Astrocyte (in vitro differentiated cells and primary cell): ENCODE measurements at regions not wholly inside any gene's neighbourhood (a gene's known extent, or its start where the extent isn't known, plus 50 kb on each side); places are given as distances from the start of the nearest gene placed in this dataset.

ENCODE experiments used
- DNase-seq: peaks from one replicate; pipeline ENCODE4 v3.0.0-alpha.2; 2010; ENCODE audit warnings: low read depth
- FAIRE-seq: peaks from 2 replicates; lab custom pipeline; 2011; peaks lifted over from hg19 to GRCh38; lab: Jason Lieb, UNC
- H2AFZ ChIP-seq: 2 replicates; pipeline ENCODE4 v1.6.0; 2012; ENCODE audit warnings: low read depth, low read length, inconsistent platforms
- H3K27ac ChIP-seq: 2 replicates; pipeline ENCODE4 v1.5.1; 2011; ENCODE audit warnings: low read depth, low read length, inconsistent platforms
- H3K27me3 ChIP-seq: 2 replicates; pipeline ENCODE4 v1.6.0; 2011; ENCODE audit warnings: low read length, inconsistent platforms; ENCODE audit not compliant: insufficient read depth
- H3K36me3 ChIP-seq: 2 replicates; pipeline ENCODE4 v1.5.1; 2011; ENCODE audit warnings: low read length, inconsistent platforms; ENCODE audit not compliant: insufficient read depth
- H3K4me1 ChIP-seq: 2 replicates; pipeline ENCODE4 v1.5.1; 2011; ENCODE audit warnings: low read length, inconsistent platforms; ENCODE audit not compliant: insufficient read depth
- H3K4me2 ChIP-seq: 2 replicates; pipeline ENCODE4 v1.6.0; 2012; ENCODE audit warnings: low read length, inconsistent platforms
- H3K4me3 ChIP-seq: 2 replicates; pipeline ENCODE4 v1.5.1; 2011; ENCODE audit warnings: low read depth, mild to moderate bottlenecking, low read length, inconsistent platforms; ENCODE audit not compliant: insufficient read depth
- H3K79me2 ChIP-seq: 2 replicates; pipeline ENCODE4 v1.6.0; 2012; ENCODE audit warnings: mild to moderate bottlenecking, low read length, inconsistent platforms; ENCODE audit not compliant: insufficient read depth
- H3K9ac ChIP-seq: 2 replicates; pipeline ENCODE4 v1.6.0; 2012; ENCODE audit warnings: mild to moderate bottlenecking, low read length, inconsistent platforms
- H3K9me3 ChIP-seq: 2 replicates; pipeline ENCODE4 v1.5.1; 2012; ENCODE audit warnings: low read depth, mild to moderate bottlenecking, low read length, inconsistent platforms; ENCODE audit not compliant: insufficient read depth
- H4K20me1 ChIP-seq: 2 replicates; pipeline ENCODE4 v1.6.0; 2012; ENCODE audit warnings: low read length, inconsistent platforms; ENCODE audit not compliant: insufficient read depth
- H3K27ac Mint-ChIP-seq: one replicate; pipeline ENCODE4 v1.8.0; 2021; ENCODE audit warnings: mild to moderate bottlenecking, mixed read lengths; ENCODE audit not compliant: unreplicated experiment
- H3K27me3 Mint-ChIP-seq: one replicate; pipeline ENCODE4 v1.8.0; 2021; ENCODE audit warnings: low read depth, mixed read lengths; ENCODE audit not compliant: unreplicated experiment
- H3K36me3 Mint-ChIP-seq: one replicate; pipeline ENCODE4 v1.8.0; 2021; ENCODE audit warnings: low read depth, mixed read lengths; ENCODE audit not compliant: unreplicated experiment
- H3K4me1 Mint-ChIP-seq: one replicate; pipeline ENCODE4 v1.8.0; 2021; ENCODE audit warnings: low read depth, mixed read lengths; ENCODE audit not compliant: unreplicated experiment
- H3K4me3 Mint-ChIP-seq: one replicate; pipeline ENCODE4 v1.8.0; 2021; ENCODE audit warnings: mild to moderate bottlenecking, moderate library complexity, mixed read lengths; ENCODE audit not compliant: unreplicated experiment
- H3K9me3 Mint-ChIP-seq: one replicate; pipeline ENCODE4 v1.8.0; 2021; ENCODE audit warnings: mild to moderate bottlenecking, mixed read lengths; ENCODE audit not compliant: unreplicated experiment
- EZH2 ChIP-seq: IDR thresholded peaks from 2 replicates; pipeline ENCODE4 v1.6.1; 2012; ENCODE audit warnings: mild to moderate bottlenecking, low read length, inconsistent platforms; ENCODE audit not compliant: insufficient read depth
- TF ChIP-seq, protein P1 (sequence below): IDR thresholded peaks from 2 replicates; pipeline ENCODE4 v1.5.1; 2011; ENCODE audit warnings: low read depth, mild to moderate bottlenecking, inconsistent platforms, low read length, moderate library complexity; ENCODE audit not compliant: insufficient read depth

DNA sequence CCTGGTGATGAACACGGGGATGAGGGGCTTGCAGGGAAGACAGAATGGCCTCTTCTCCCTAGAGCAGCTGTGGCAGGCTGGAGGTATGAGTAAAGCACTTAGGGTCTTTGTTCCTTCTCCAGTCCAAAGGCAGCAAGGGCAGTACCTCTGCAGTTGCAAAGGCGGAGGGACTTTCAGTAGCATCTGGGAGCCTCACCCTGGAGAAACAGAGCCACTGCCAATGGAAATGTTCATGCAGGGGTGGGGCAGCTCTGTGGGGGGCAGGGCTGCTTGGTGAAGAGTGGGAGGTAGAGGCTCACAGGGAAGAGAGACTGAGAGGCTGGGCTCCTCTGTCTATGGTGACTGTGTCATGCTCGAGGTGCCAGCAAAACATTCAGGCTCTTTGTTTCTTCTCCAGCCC is 344.1 kb upstream of the CHAC2 start:
- H2AFZ ChIP-seq, result no peak overlapping the region
- FAIRE-seq (no peak), DNase-seq (no peak)
- H3K4me1 ChIP-seq, result no peaks in the 10 kb centered on the region
- Mint-ChIP-seq H3K36me3 (no peaks in the 10 kb centered on the region), H3K27me3 (no peaks in the 10 kb centered on the region), H3K4me3 (no peak overlapping the region), H3K4me1 (no peaks in the 10 kb centered on the region), H3K27ac (no peak overlapping the region), H3K9me3 (peaks cover 4% of the 10 kb centered on the region)
- no peak overlapping the region for H3K4me3 ChIP-seq
- H3K27ac ChIP-seq, result no peak overlapping the region
- H3K4me2 ChIP-seq, result no peak overlapping the region
- no peaks in the 10 kb centered on the region for H3K9me3 ChIP-seq
- TF ChIP-seq, protein P1, sequence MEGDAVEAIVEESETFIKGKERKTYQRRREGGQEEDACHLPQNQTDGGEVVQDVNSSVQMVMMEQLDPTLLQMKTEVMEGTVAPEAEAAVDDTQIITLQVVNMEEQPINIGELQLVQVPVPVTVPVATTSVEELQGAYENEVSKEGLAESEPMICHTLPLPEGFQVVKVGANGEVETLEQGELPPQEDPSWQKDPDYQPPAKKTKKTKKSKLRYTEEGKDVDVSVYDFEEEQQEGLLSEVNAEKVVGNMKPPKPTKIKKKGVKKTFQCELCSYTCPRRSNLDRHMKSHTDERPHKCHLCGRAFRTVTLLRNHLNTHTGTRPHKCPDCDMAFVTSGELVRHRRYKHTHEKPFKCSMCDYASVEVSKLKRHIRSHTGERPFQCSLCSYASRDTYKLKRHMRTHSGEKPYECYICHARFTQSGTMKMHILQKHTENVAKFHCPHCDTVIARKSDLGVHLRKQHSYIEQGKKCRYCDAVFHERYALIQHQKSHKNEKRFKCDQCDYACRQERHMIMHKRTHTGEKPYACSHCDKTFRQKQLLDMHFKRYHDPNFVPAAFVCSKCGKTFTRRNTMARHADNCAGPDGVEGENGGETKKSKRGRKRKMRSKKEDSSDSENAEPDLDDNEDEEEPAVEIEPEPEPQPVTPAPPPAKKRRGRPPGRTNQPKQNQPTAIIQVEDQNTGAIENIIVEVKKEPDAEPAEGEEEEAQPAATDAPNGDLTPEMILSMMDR, result no peak
- TF ChIP-seq EZH2, result no peak
- no peaks in the 10 kb centered on the region for H3K27me3 ChIP-seq
- no peaks in the 10 kb centered on the region for H4K20me1 ChIP-seq
- H3K9ac ChIP-seq, result no peak overlapping the region
- no peaks in the 10 kb centered on the region for H3K79me2 ChIP-seq
- H3K36me3 ChIP-seq, result no peaks in the 10 kb centered on the region

DNA sequence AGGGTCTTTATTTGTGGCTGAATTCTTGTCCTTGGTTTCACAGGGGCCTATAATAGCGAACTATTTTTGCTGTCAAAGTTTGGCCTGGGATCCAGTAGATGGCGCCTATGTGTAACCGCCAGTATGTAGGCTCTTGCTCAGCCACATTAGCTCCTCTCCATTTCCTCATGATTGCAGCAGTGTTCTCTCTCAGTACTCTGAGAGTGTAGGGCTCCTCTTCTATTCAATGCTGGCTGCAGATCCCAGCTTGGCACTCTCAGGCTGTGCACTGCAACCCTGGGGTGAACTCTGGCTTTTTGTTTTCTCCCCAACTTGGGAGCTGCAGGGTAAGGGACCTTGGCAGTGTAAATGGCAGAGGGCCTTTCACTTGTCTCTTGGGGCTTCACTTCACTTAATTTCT is 344.6 kb upstream of the CHAC2 start:
- Mint-ChIP-seq H3K9me3 (peaks cover 4% of the 10 kb centered on the region), H3K36me3 (no peaks in the 10 kb centered on the region), H3K27me3 (no peaks in the 10 kb centered on the region), H3K4me3 (no peak overlapping the region), H3K27ac (no peak overlapping the region), H3K4me1 (no peaks in the 10 kb centered on the region)
- no peak for TF ChIP-seq EZH2
- TF ChIP-seq, protein P1, result peak; percentile 67
- DNase-seq (peak; percentile 22), FAIRE-seq (no peak)
- no peak overlapping the region for H3K9ac ChIP-seq
- no peaks in the 10 kb centered on the region for H4K20me1 ChIP-seq
- no peaks in the 10 kb centered on the region for H3K9me3 ChIP-seq
- no peaks in the 10 kb centered on the region for H3K79me2 ChIP-seq
- H3K4me1 ChIP-seq, result no peaks in the 10 kb centered on the region
- no peaks in the 10 kb centered on the region for H3K27me3 ChIP-seq
- H3K27ac ChIP-seq, result no peak overlapping the region
- peak overlapping the region; percentile 38 for H2AFZ ChIP-seq
- H3K4me2 ChIP-seq, result no peak overlapping the region
- no peaks in the 10 kb centered on the region for H3K36me3 ChIP-seq
- no peak overlapping the region for H3K4me3 ChIP-seq

DNA sequence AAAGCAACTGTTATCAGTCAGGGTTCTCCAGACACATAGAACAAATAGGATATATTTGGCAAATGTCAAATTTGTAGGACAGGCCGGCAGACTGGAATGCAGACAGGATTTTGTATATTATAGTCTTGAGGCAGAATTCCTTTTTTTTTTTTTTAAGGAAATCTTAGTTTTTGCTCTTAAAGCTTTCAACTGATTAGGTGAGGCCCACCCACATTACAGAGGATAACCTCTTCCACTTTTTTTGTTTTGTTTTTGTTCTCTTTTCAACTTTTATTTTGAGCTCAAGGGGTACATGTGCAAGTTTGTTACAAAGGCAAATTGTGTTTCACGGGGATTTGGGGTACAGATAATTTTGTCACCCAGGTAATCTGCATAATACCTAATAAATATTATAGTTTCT is 350.2 kb upstream of the CHAC2 start:
- Histone ChIP-seq H3K27me3 (no peaks in the 10 kb centered on the region), H3K36me3 (no peaks in the 10 kb centered on the region), H3K4me1 (no peaks in the 10 kb centered on the region), H4K20me1 (no peaks in the 10 kb centered on the region), H3K4me3 (no peak overlapping the region), H3K9me3 (no peaks in the 10 kb centered on the region), H2AFZ (no peak overlapping the region), H3K79me2 (no peaks in the 10 kb centered on the region), H3K9ac (no peak overlapping the region), H3K4me2 (no peak overlapping the region), H3K27ac (no peak overlapping the region)
- no peak overlapping the region for H3K4me3 Mint-ChIP-seq
- DNase-seq (no peak), FAIRE-seq (no peak)
- peaks cover 11% of the 10 kb centered on the region for H3K9me3 Mint-ChIP-seq
- H3K4me1 Mint-ChIP-seq, result no peaks in the 10 kb centered on the region
- no peak overlapping the region for H3K27ac Mint-ChIP-seq
- H3K27me3 Mint-ChIP-seq, result no peaks in the 10 kb centered on the region
- no peak for TF ChIP-seq EZH2
- TF ChIP-seq, protein P1, result no peak
- no peaks in the 10 kb centered on the region for H3K36me3 Mint-ChIP-seq
